ENCODE measurements at regions not wholly inside any gene's neighbourhood (a gene's known extent, or its start where the extent isn't known, plus 50 kb on each side); places are given as distances from the start of the nearest gene placed in this dataset.

DNA sequence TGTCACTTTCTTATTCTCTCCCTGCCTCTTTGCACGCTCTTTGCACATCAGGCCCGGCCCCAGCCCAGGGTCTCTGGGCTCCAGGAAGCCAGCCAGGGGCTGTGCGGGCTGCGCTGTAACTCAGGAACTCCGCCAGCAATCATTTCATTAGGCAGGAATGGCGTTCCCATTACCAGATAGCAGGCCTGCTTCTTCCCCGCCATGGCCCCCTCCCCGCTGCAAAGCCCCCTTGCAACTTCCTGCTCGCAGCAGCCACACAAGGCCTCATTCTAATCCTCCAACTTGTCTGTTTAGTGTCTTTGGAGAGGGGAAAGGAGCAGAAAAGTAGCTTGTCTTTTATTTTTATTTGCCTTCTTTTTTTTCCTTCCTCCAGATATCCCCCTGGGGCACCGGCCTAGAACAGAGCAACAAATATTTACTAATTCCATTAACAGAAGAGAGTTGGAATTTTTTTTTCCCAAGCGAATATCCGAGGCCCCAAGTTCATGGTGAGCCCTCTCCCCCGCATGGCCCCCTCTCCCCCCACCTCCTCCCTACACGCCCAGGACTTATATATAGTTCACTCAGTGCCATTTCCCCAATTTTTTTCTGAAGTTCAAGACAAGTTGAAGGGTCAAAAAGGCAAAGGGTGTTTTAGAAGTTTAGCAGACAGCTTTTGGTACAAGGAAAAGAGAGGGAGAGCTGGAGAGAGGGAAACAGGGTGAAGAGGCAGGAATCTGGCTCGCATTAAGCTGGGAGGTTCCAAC, 329.4 kb upstream of the TBX3 start:
- Histone ChIP-seq H2AFZ (ENCODE audit: low read length) (peak overlapping the region; percentile 41; the same call in 1 of the 2 replicates), H3K27ac (ENCODE audit: low read depth, low read length) (no peak overlapping the region), H4K5ac (ENCODE audit: insufficient read length, low read depth, low read length) (no peak overlapping the region), H3K9me3 (ENCODE audit: insufficient read depth in 2 of 2, low read depth in 1 of 2, low read length in 1 of 2) (no peaks in the 10 kb centered on the region), H3K4ac (replicated peaks; ENCODE audit: insufficient read length, low read depth, low read length) (no peak overlapping the region), H3K4me2 (ENCODE audit: insufficient read depth in 1 of 2, low read depth in 2 of 2, low read length in 2 of 2) (no peak overlapping the region), H4K8ac (ENCODE audit: extremely low read depth, insufficient read depth, low read length) (no peak overlapping the region), H2BK12ac (ENCODE audit: low read depth, low read length) (no peak overlapping the region), H3K4me1 (replicated peaks in 1 of 4; ENCODE audit: control insufficient read depth in 3 of 4, insufficient read depth in 4 of 4, low read length in 3 of 4) (peaks cover 0 to 5% (median 3%) of the 10 kb centered on the region in 4 experiments; a peak in 3 of 7 replicates), H2AK5ac (ENCODE audit: low read depth, low read length) (no peak overlapping the region), H3K9ac (replicated peaks in 1 of 4; ENCODE audit: extremely low read depth in 1 of 4, low read depth in 3 of 4, low read length in 3 of 4) (no peak overlapping the region), H3K56ac (replicated peaks; ENCODE audit: insufficient read length, low read depth, low read length) (no peak overlapping the region), H2BK20ac (ENCODE audit: low read length) (no peak overlapping the region), H2BK5ac (ENCODE audit: low read depth, low read length) (no peak overlapping the region), H4K20me1 (replicated peaks in 1 of 2; ENCODE audit: control insufficient read depth in 1 of 2, insufficient read depth in 2 of 2, low read length in 2 of 2) (no peaks in the 10 kb centered on the region), H3K14ac (ENCODE audit: insufficient read length) (no peak overlapping the region), H3K27me3 (replicated peaks in 1 of 4; ENCODE audit: control insufficient read depth in 3 of 4, extremely low read depth in 1 of 4, insufficient read depth in 3 of 4, low read length in 3 of 4) (no peaks in the 10 kb centered on the region), H3K4me3 (ENCODE audit: extremely low read depth in 1 of 4, insufficient read depth in 2 of 4, low read depth in 3 of 4, low read length in 4 of 4) (no peak overlapping the region), H2BK15ac (ENCODE audit: low read length) (no peak overlapping the region), H3K18ac (ENCODE audit: extremely low read depth, low read length) (peak overlapping the region; percentile 14; the same call in 1 of the 2 replicates), H3K23me2 (ENCODE audit: low read depth, low read length) (peaks cover 2% of the 10 kb centered on the region; the same call in 1 of the 2 replicates), H3K36me3 (ENCODE audit: control insufficient read depth in 2 of 4, insufficient read depth in 4 of 4, low read length in 3 of 4) (no peaks in the 10 kb centered on the region), H3K23ac (ENCODE audit: insufficient read length) (no peak overlapping the region), H3K79me2 (ENCODE audit: control insufficient read depth in 1 of 2, insufficient read depth in 2 of 2, low read length in 2 of 2) (no peaks in the 10 kb centered on the region), H2BK120ac (replicated peaks; ENCODE audit: low read depth, low read length) (no peak overlapping the region), H4K91ac (replicated peaks; ENCODE audit: insufficient read length, low read length) (no peak overlapping the region), H3K79me1 (ENCODE audit: low read depth, low read length) (no peaks in the 10 kb centered on the region)
- DNase-seq (ENCODE audit: low read depth in 1 of 2, low spot score in 2 of 2) (no peak), FAIRE-seq (no peak)
- POLR2A ChIA-PET (ENCODE audit: partially characterized antibody) = no interaction called here
- CTCF ChIA-PET (ENCODE audit: partially characterized antibody) = interaction anchor here (0.6 to 0.8 kb wide), 2 partner anchors 8 to 140 kb away, joined by 3 read pairs; no protein-coding TSS in a partner anchor
- 84% methylated on average over 12 of the region's 15 CpGs; no CpG with 5 or more reads in 1 of the 2 experiments for WGBS, 2 experiments (ENCODE audit: extremely low coverage in 1 of 2, insufficient coverage in 1 of 2, insufficient read length in 1 of 2, insufficient replicate concordance in 2 of 2, low coverage in 1 of 2, low lambda C conversion rate in 2 of 2, missing lambda C conversion rate in 1 of 2)
- TF ChIP-seq RNF2 (IDR thresholded peaks at IDR 0.05; ENCODE audit: borderline replicate concordance, low read depth, low read length, missing control alignments, poor library complexity, severe bottlenecking) = no peak
- TF ChIP-seq, protein P1, sequence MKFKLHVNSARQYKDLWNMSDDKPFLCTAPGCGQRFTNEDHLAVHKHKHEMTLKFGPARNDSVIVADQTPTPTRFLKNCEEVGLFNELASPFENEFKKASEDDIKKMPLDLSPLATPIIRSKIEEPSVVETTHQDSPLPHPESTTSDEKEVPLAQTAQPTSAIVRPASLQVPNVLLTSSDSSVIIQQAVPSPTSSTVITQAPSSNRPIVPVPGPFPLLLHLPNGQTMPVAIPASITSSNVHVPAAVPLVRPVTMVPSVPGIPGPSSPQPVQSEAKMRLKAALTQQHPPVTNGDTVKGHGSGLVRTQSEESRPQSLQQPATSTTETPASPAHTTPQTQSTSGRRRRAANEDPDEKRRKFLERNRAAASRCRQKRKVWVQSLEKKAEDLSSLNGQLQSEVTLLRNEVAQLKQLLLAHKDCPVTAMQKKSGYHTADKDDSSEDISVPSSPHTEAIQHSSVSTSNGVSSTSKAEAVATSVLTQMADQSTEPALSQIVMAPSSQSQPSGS (IDR thresholded peaks at IDR 0.05; ENCODE audit: low read length) = no peak
- no peak for TF ChIP-seq RFX5 (IDR thresholded peaks at IDR 0.05; ENCODE audit: borderline replicate concordance, low read depth, low read length)
- TF ChIP-seq GTF2F1 (IDR thresholded peaks at IDR 0.05; ENCODE audit: borderline replicate concordance, low read depth, low read length) = no peak
- no peak for TF ChIP-seq TCF12 (IDR thresholded peaks at IDR 0.05; ENCODE audit: low read depth, low read length)
- TF ChIP-seq CREB1 (IDR thresholded peaks at IDR 0.05) = no peak
- TF ChIP-seq KDM4A (IDR thresholded peaks at IDR 0.05; ENCODE audit: low read depth, low read length, severe bottlenecking) = no peak
- no peak for TF ChIP-seq GABPA (IDR thresholded peaks at IDR 0.05; ENCODE audit: borderline replicate concordance, insufficient read depth, low read length)
- no peak for TF ChIP-seq POLR2AphosphoS5 (IDR thresholded peaks at IDR 0.05; ENCODE audit: low read depth, low read length)
- no peak for TF ChIP-seq KDM5A (IDR thresholded peaks at IDR 0.05; ENCODE audit: low read length)
- no peak for TF ChIP-seq BCL11A (IDR thresholded peaks at IDR 0.05; ENCODE audit: low read depth in 2 of 2, low read length in 2 of 2)

All from H1 (cell line).